Liver (tissue), 8 donors: ENCODE measurements at regions not wholly inside any gene's neighbourhood (a gene's known extent, or its start where the extent isn't known, plus 50 kb on each side); places are given as distances from the start of the nearest gene placed in this dataset.

Source experiments
- DNase-seq: peaks from one replicate; pipeline ENCODE4 v3.0.0-alpha.2; 2017; ENCODE audit warnings: low spot score
- H3K27ac ChIP-seq, 2 donors: one replicate each; pipeline ENCODE4 v1.7.0; 2013; ENCODE audit warnings: inconsistent platforms in 2 of 2, low read length in 2 of 2, control low read depth in 1 of 2, low read depth in 1 of 2, mild to moderate bottlenecking in 1 of 2
- H3K27me3 ChIP-seq, 4 donors: one replicate each; pipeline versions ENCODE4 v1.6.1 to v1.7.0; 2013; ENCODE audit warnings: low read length in 3 of 4, inconsistent platforms in 1 of 4, mild to moderate bottlenecking in 1 of 4, moderate library complexity in 1 of 4; ENCODE audit not compliant: control insufficient read depth in 4 of 4, insufficient read depth in 4 of 4
- H3K36me3 ChIP-seq, 4 donors: one replicate each; pipeline versions ENCODE4 v1.6.1 to v1.7.0; 2013; ENCODE audit warnings: low read length in 3 of 4, mild to moderate bottlenecking in 3 of 4, low read depth in 1 of 4, moderate library complexity in 1 of 4; ENCODE audit not compliant: control insufficient read depth in 4 of 4, insufficient read depth in 3 of 4
- H3K4me1 ChIP-seq, 4 donors: one replicate each; pipeline versions ENCODE4 v1.6.1 to v1.7.0; 2013; ENCODE audit warnings: low read length in 3 of 4, mild to moderate bottlenecking in 3 of 4, moderate library complexity in 1 of 4; ENCODE audit not compliant: control insufficient read depth in 4 of 4, insufficient read depth in 4 of 4
- H3K4me3 ChIP-seq, 3 donors: one replicate each; pipeline versions ENCODE4 v1.6.1 to v1.7.0; 2013; ENCODE audit warnings: low read length in 3 of 3, control low read depth in 1 of 3, low read depth in 1 of 3, mild to moderate bottlenecking in 1 of 3
- H3K9ac ChIP-seq, 2 donors: one replicate each; pipeline ENCODE4 v1.7.0; 2013; ENCODE audit warnings: low read length in 2 of 2, mild to moderate bottlenecking in 2 of 2, moderate library complexity in 2 of 2, control low read depth in 1 of 2, low read depth in 1 of 2
- H3K9me3 ChIP-seq, 4 donors: one replicate each; pipeline versions ENCODE4 v1.6.1 to v1.7.0; 2013; ENCODE audit warnings: low read length in 3 of 4; ENCODE audit not compliant: control insufficient read depth in 4 of 4
- ATF3 ChIP-seq: IDR thresholded peaks from 2 replicates; pipeline ENCODE4 v1.6.1; 2016; ENCODE audit warnings: antibody characterized with exemption
- CTCF ChIP-seq: fragments of 150-350 bp; IDR thresholded peaks from 2 replicates; pipeline ENCODE4 v1.5.1; 2017; ENCODE audit warnings: improper control_type of control experiment, low read depth, low read length; ENCODE audit not compliant: missing input control
- EGR1 ChIP-seq, 2 donors: IDR thresholded peaks; 2 replicates each; pipeline ENCODE4 v1.6.1; 2016 to 2018; ENCODE audit warnings: antibody characterized with exemption in 2 of 2, low read depth in 2 of 2
- FOXA1 ChIP-seq: IDR thresholded peaks from 2 replicates; pipeline ENCODE4 v1.6.1; 2016; ENCODE audit warnings: antibody characterized with exemption
- FOXA2 ChIP-seq: IDR thresholded peaks from 2 replicates; pipeline ENCODE4 v1.6.1; 2016; ENCODE audit warnings: antibody characterized with exemption
- GABPA ChIP-seq, 2 donors: IDR thresholded peaks in 1 of 2; conservative IDR thresholded peaks in 1 of 2; 2 replicates each; pipeline ENCODE4 v1.6.1; 2016; ENCODE audit warnings: antibody characterized with exemption in 2 of 2, mild to moderate bottlenecking in 1 of 2, moderate library complexity in 1 of 2
- HNF4A ChIP-seq, 2 donors: conservative IDR thresholded peaks; 2 replicates each; pipeline ENCODE4 v1.6.1; 2016; ENCODE audit warnings: antibody characterized with exemption in 2 of 2, mild to moderate bottlenecking in 2 of 2
- HNF4G ChIP-seq: IDR thresholded peaks from 2 replicates; pipeline ENCODE4 v1.6.1; 2016; ENCODE audit warnings: antibody characterized with exemption
- MAX ChIP-seq: IDR thresholded peaks from 2 replicates; pipeline ENCODE4 v1.6.1; 2016; ENCODE audit warnings: antibody characterized with exemption
- NR2F2 ChIP-seq: IDR thresholded peaks from 2 replicates; pipeline ENCODE4 v1.6.1; 2016; ENCODE audit warnings: antibody characterized with exemption
- RAD21 ChIP-seq, 2 donors: IDR thresholded peaks; 2 replicates each; pipeline ENCODE4 v1.6.1; 2016; ENCODE audit warnings: antibody characterized with exemption in 2 of 2, mild to moderate bottlenecking in 2 of 2
- REST ChIP-seq: IDR thresholded peaks from 2 replicates; pipeline ENCODE4 v1.6.1; 2016; ENCODE audit warnings: antibody characterized with exemption, mild to moderate bottlenecking
- RXRA ChIP-seq, 2 donors: IDR thresholded peaks; 2 replicates each; pipeline ENCODE4 v1.6.1; 2017 to 2018; ENCODE audit warnings: antibody characterized with exemption in 2 of 2, mild to moderate bottlenecking in 1 of 2
- SP1 ChIP-seq: IDR thresholded peaks from 2 replicates; pipeline ENCODE4 v1.6.1; 2018; ENCODE audit warnings: antibody characterized with exemption, mild to moderate bottlenecking
- TAF1 ChIP-seq: conservative IDR thresholded peaks from 2 replicates; pipeline ENCODE4 v1.6.1; 2016; ENCODE audit warnings: antibody characterized with exemption, mild to moderate bottlenecking
- YY1 ChIP-seq: IDR thresholded peaks from 2 replicates; pipeline ENCODE4 v1.6.1; 2016; ENCODE audit warnings: antibody characterized with exemption, mild to moderate bottlenecking
- WGBS: extraction: QIAGEN DNeasy Blood & Tissue Kit; methylation state at CpG from one replicate; pipeline ENCODE4 v1.1.7; 2013; 5-methylcytosine and 5-hydroxymethylcytosine counted together
- donor health status: healthy.
- donor health status: healthy.
- donor health status: healthy.
- donor health status: healthy.
- donor health status: healthy.

GRCh38 chr12:46451276-46452021 lies 78.9 kb upstream of the SLC38A2 start:
- peaks cover 0 to 4% (median 0%) of the 10 kb centered on the region in 4 donors for H3K4me1 ChIP-seq
- no peak overlapping the region for H3K4me3 ChIP-seq
- H3K27ac ChIP-seq = no peak overlapping the region
- H3K9ac ChIP-seq = no peak overlapping the region
- H3K9me3 ChIP-seq = no peaks in the 10 kb centered on the region
- H3K36me3 ChIP-seq = no peaks in the 10 kb centered on the region
- H3K27me3 ChIP-seq = no peaks in the 10 kb centered on the region
- TF ChIP-seq FOXA2 (no peak), ATF3 (no peak), FOXA1 (no peak), TAF1 (no peak)
- no peak for DNase-seq
- WGBS = 72% methylated on average over 5 of the region's 5 CpGs

GRCh38 chr12:46450279-46450748 lies 77.7 kb upstream of the SLC38A2 start:
- TF ChIP-seq RAD21 (IDR thresholded peaks at IDR 0.05) (peak in 1 of 2 donors; percentile 29), EGR1 (IDR thresholded peaks at IDR 0.05; ENCODE audit: low read depth in 2 of 2) (no peak)
- H3K4me1 ChIP-seq = peaks cover 4 to 8% (median 6%) of the 10 kb centered on the region in 4 donors
- H3K27ac ChIP-seq = no peak overlapping the region
- no peak overlapping the region for H3K4me3 ChIP-seq
- no peaks in the 10 kb centered on the region for H3K9me3 ChIP-seq
- DNase-seq = no peak
- no peaks in the 10 kb centered on the region for H3K27me3 ChIP-seq
- H3K36me3 ChIP-seq = no peaks in the 10 kb centered on the region
- H3K9ac ChIP-seq = no peak overlapping the region
- WGBS = 45% methylated on average over 1 of the region's 1 CpG

- H3K27me3 ChIP-seq = no peaks in the 10 kb centered on the region
- no peak for TF ChIP-seq YY1
- no peaks in the 10 kb centered on the region for H3K36me3 ChIP-seq
- WGBS = 93% methylated on average over 2 of the region's 2 CpGs
- H3K9me3 ChIP-seq = no peaks in the 10 kb centered on the region
- H3K9ac ChIP-seq = no peak overlapping the region
- H3K4me1 ChIP-seq = peaks cover 5 to 13% (median 11%) of the 10 kb centered on the region in 4 donors
- H3K4me3 ChIP-seq = no peak overlapping the region
- H3K27ac ChIP-seq = no peak overlapping the region
- no peak for DNase-seq
These were observed 77.3 kb upstream of the SLC38A2 start for GRCh38 chr12:46449856-46450255.

- no peaks in the 10 kb centered on the region for H3K36me3 ChIP-seq
- H3K9me3 ChIP-seq = no peaks in the 10 kb centered on the region
- H3K4me1 ChIP-seq = peaks cover 5 to 17% (median 15%) of the 10 kb centered on the region in 4 donors
- H3K9ac ChIP-seq = no peak overlapping the region
- 97% methylated on average over 4 of the region's 4 CpGs for WGBS
- no peak for DNase-seq
- H3K27me3 ChIP-seq = no peaks in the 10 kb centered on the region
- no peak for TF ChIP-seq EGR1 (IDR thresholded peaks at IDR 0.05; ENCODE audit: low read depth in 2 of 2)
- TF ChIP-seq FOXA2 = no peak
- no peak for TF ChIP-seq REST
- no peak for TF ChIP-seq MAX
- no peak for TF ChIP-seq RAD21 (IDR thresholded peaks at IDR 0.05)
- TF ChIP-seq SP1 = no peak
- TF ChIP-seq HNF4A (conservative IDR thresholded peaks at IDR 0.05) = no peak
- TF ChIP-seq GABPA (IDR thresholded peaks at IDR 0.05 in 1 of 2, conservative IDR thresholded peaks at IDR 0.05 in 1 of 2) = no peak
- TF ChIP-seq CTCF = no peak
- no peak for TF ChIP-seq HNF4G
- no peak for TF ChIP-seq NR2F2
- no peak for TF ChIP-seq TAF1
- TF ChIP-seq FOXA1 = no peak
- TF ChIP-seq RXRA (IDR thresholded peaks at IDR 0.05) = no peak
- H3K27ac ChIP-seq = no peak overlapping the region
- no peak overlapping the region for H3K4me3 ChIP-seq
These were observed 76.7 kb upstream of the SLC38A2 start for GRCh38 chr12:46449316-46449715.
